ENCODE measurements at regions not wholly inside any gene's neighbourhood (a gene's known extent, or its start where the extent isn't known, plus 50 kb on each side); places are given as distances from the start of the nearest gene placed in this dataset.

- TF ChIP-seq CTCF (IDR thresholded peaks at IDR 0.05; ENCODE audit: low read length), result no peak
- TF ChIP-seq EZH2 (optimal IDR thresholded peaks at IDR 0.05; ENCODE audit: low read depth, low read length), result no peak
- no peak for TF ChIP-seq EZH2phosphoT487 (IDR thresholded peaks at IDR 0.05; ENCODE audit: low read length)
- Histone ChIP-seq H3K4me2 (ENCODE audit: low read depth, low read length) (no peak overlapping the region), H3K4me3 (ENCODE audit: low read length) (no peak overlapping the region), H3K79me2 (ENCODE audit: low read length) (no peaks in the 10 kb centered on the region), H2AFZ (ENCODE audit: low read length) (no peak overlapping the region), H3K36me3 (replicated peaks; ENCODE audit: insufficient read depth, low read length) (no peaks in the 10 kb centered on the region), H3F3A (ENCODE audit: insufficient read depth, low read length) (no peaks in the 10 kb centered on the region), H3K27ac (ENCODE audit: low read length) (no peak overlapping the region), H4K20me1 (ENCODE audit: insufficient read depth, low read length) (no peaks in the 10 kb centered on the region), H3K9me3 (replicated peaks; ENCODE audit: insufficient read depth, low read length) (no peaks in the 10 kb centered on the region), H3K9ac (ENCODE audit: low read length) (no peak overlapping the region), H3K27me3 (replicated peaks; ENCODE audit: insufficient read depth, low read length) (no peaks in the 10 kb centered on the region), H3K4me1 (ENCODE audit: low read length) (peaks cover 4% of the 10 kb centered on the region; the same call in 1 of the 2 replicates), H3K9me2 (replicated peaks; ENCODE audit: insufficient read depth, low read length) (no peaks in the 10 kb centered on the region)
- no peak for DNase-seq
These were observed 484.6 kb upstream of the TBL1XR1 start for GRCh38 chr3:177681852-177682251.

GRCh38 chr3:177683586-177683985 is 486.3 kb upstream of the TBL1XR1 start:
- Histone ChIP-seq H3K9me2 (replicated peaks; ENCODE audit: insufficient read depth, low read length) (no peaks in the 10 kb centered on the region), H4K20me1 (ENCODE audit: insufficient read depth, low read length) (no peaks in the 10 kb centered on the region), H3K9ac (ENCODE audit: low read length) (no peak overlapping the region), H3K36me3 (replicated peaks; ENCODE audit: insufficient read depth, low read length) (no peaks in the 10 kb centered on the region), H3K4me1 (ENCODE audit: low read length) (peaks cover 4% of the 10 kb centered on the region; the same call in 1 of the 2 replicates), H3K4me3 (ENCODE audit: low read length) (no peak overlapping the region), H2AFZ (ENCODE audit: low read length) (no peak overlapping the region), H3K79me2 (ENCODE audit: low read length) (no peaks in the 10 kb centered on the region), H3K9me3 (replicated peaks; ENCODE audit: insufficient read depth, low read length) (no peaks in the 10 kb centered on the region), H3K27ac (ENCODE audit: low read length) (no peak overlapping the region), H3F3A (ENCODE audit: insufficient read depth, low read length) (no peaks in the 10 kb centered on the region), H3K4me2 (ENCODE audit: low read depth, low read length) (no peak overlapping the region), H3K27me3 (replicated peaks; ENCODE audit: insufficient read depth, low read length) (no peaks in the 10 kb centered on the region)
- no peak for TF ChIP-seq CTCF (IDR thresholded peaks at IDR 0.05; ENCODE audit: low read length)
- TF ChIP-seq EZH2phosphoT487 (IDR thresholded peaks at IDR 0.05; ENCODE audit: low read length), result no peak
- TF ChIP-seq EZH2 (optimal IDR thresholded peaks at IDR 0.05; ENCODE audit: low read depth, low read length), result no peak
- DNase-seq, result no peak

GRCh38 chr3:177686671-177687070 is 489.4 kb upstream of the TBL1XR1 start:
- H3K4me1 ChIP-seq (ENCODE audit: low read length), result no peaks in the 10 kb centered on the region
- no peaks in the 10 kb centered on the region for H3K9me3 ChIP-seq (replicated peaks; ENCODE audit: insufficient read depth, low read length)
- no peaks in the 10 kb centered on the region for H3K36me3 ChIP-seq (replicated peaks; ENCODE audit: insufficient read depth, low read length)

More at GRCh38 chr3:177686671-177687070, 489.4 kb upstream of the TBL1XR1 start:
- no peak overlapping the region for H3K4me2 ChIP-seq (ENCODE audit: low read depth, low read length)
- H2AFZ ChIP-seq (ENCODE audit: low read length), result no peak overlapping the region
- no peaks in the 10 kb centered on the region for H4K20me1 ChIP-seq (ENCODE audit: insufficient read depth, low read length)
- no peak overlapping the region for H3K4me3 ChIP-seq (ENCODE audit: low read length)
- no peaks in the 10 kb centered on the region for H3F3A ChIP-seq (ENCODE audit: insufficient read depth, low read length)
- no peaks in the 10 kb centered on the region for H3K79me2 ChIP-seq (ENCODE audit: low read length)
- DNase-seq, result no peak
- H3K9me2 ChIP-seq (replicated peaks; ENCODE audit: insufficient read depth, low read length), result no peaks in the 10 kb centered on the region
- no peak overlapping the region for H3K27ac ChIP-seq (ENCODE audit: low read length)
- TF ChIP-seq CTCF (IDR thresholded peaks at IDR 0.05; ENCODE audit: low read length) (no peak), EZH2 (optimal IDR thresholded peaks at IDR 0.05; ENCODE audit: low read depth, low read length) (no peak), EZH2phosphoT487 (IDR thresholded peaks at IDR 0.05; ENCODE audit: low read length) (no peak)
- no peak overlapping the region for H3K9ac ChIP-seq (ENCODE audit: low read length)
- no peaks in the 10 kb centered on the region for H3K27me3 ChIP-seq (replicated peaks; ENCODE audit: insufficient read depth, low read length)

All from MM.1S (cell line).